K562 (cell line): ENCODE measurements at regions not wholly inside any gene's neighbourhood (a gene's known extent, or its start where the extent isn't known, plus 50 kb on each side); places are given as distances from the start of the nearest gene placed in this dataset.

Experiments
- BRD9 ChIP-seq: fragments of 450-650 bp; IDR thresholded peaks from 2 replicates; pipeline ENCODE4 v1.6.1; 2018; ENCODE audit warnings: low read depth; ENCODE audit not compliant: partially characterized antibody
- ZNF384 ChIP-seq: IDR thresholded peaks from 2 replicates; pipeline ENCODE4 v1.6.1; 2012; ENCODE audit warnings: low read depth, low read length, improper control_type of control experiment

GRCh38 chr14:97959251-97959650, 1162.1 kb downstream of the VRK1 start:
- no peak for TF ChIP-seq ZNF384
- no peak for TF ChIP-seq BRD9
